HG03439 (cell line): ENCODE measurements at regions not wholly inside any gene's neighbourhood (a gene's known extent, or its start where the extent isn't known, plus 50 kb on each side); places are given as distances from the start of the nearest gene placed in this dataset.

ENCODE experiments used
- ATAC-seq: cut with Tn5 transposase; IDR thresholded peaks from one replicate; pipeline ENCODE4 v1.9.1; 2021; ENCODE audit warnings: mild to moderate bottlenecking, moderate library complexity; ENCODE audit not compliant: unreplicated experiment

GRCh38 chr1:115233598-115233997 lies 104.5 kb downstream of the NGF start:
- ATAC-seq: no peak

GRCh38 chr1:115230281-115230680 lies 107.8 kb downstream of the NGF start:
- no peak for ATAC-seq

DNA sequence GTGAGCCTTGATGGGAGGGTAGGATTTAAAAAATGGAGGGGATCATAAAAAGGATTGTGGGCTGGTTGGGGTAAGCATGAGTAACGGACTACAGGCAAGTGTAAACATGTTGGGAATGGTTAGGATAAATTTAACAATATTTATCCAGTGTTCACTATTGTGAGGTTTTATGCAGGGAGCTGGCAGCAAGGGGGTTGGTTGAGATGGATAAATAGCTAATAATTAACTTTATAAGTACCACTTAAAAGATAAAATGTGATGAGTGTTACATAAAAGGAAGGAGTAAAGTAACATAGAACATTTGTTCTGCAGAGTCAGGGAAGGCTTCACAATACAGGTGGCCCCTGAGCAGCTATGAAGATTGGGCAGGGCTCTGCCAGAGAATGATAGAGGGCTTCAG lies 109.0 kb downstream of the NGF start:
- ATAC-seq: no peak

DNA sequence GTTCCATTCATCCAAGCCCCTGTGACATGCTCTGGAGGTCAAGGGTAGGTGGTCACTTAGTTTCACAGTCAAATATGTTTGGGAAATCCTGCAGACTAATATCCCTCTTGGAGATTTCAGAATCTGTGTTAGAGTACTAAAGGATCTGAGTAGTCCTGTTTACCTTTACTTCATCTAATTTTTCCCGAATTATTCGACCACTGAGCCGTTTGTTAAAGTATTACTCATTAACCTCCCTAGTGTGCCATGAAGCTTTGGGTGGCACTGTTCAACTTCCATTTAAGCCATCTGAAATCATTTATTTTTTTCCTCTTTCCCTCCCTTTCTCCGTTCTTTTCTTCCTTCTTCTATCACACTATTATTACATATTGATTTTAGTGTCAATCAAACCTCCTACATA lies 109.9 kb downstream of the NGF start:
- ATAC-seq: no peak

GRCh38 chr1:115227346-115228082 lies 110.5 kb downstream of the NGF start:
- ATAC-seq: no peak

DNA sequence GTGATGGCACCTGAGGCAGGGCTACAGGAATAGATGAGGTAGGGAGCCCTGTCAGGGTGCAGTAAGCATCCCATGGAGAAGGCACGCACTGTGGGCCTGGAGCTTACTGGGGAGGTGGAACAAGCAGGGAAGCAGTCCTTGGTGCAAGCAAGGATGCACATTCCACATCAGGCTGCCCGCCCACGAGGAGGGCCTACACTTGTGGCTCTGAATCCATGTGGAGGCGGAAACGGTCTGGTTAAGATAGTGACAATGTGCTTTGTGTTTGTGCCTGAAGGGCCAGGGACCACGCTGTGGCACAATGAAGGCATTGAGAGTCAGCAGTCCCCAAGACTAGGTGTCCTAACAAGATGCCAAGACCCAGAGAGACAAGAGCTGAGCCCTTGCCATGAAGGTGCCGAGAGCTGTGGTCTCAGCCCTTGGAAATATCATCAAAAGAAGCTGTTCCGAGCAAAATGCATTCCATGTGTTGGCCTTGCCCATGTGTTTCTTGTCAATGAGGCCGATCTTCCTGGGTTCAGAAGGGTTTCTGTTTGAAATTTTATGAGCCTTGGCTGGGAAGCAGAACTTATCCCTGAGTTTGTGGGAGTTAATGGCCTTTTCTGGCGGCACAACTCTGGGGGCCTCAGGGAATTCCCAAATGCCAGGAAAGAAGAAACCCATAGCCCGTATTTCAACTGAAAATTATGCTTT lies 111.9 kb downstream of the NGF start:
- ATAC-seq: no peak

DNA sequence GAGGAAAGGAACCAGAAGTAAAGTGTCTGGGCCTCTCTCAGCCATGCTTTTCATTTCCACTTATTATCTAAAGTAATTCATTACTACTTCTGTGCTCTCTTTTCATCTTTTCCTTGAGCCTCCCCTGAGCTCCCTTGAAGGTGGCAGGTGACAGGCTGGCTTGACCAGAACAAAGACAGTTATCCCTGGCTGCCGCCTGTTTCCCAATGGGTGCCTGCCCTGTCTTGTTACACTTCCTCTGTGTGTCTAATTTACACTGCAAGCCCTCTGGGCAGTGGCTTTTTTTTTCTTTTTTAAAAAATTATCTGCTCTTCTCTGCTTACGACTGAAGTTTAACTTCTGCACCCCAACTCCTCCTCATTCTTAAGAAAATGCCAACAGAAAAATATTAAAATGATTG lies 113.4 kb downstream of the NGF start:
- ATAC-seq: no peak

DNA sequence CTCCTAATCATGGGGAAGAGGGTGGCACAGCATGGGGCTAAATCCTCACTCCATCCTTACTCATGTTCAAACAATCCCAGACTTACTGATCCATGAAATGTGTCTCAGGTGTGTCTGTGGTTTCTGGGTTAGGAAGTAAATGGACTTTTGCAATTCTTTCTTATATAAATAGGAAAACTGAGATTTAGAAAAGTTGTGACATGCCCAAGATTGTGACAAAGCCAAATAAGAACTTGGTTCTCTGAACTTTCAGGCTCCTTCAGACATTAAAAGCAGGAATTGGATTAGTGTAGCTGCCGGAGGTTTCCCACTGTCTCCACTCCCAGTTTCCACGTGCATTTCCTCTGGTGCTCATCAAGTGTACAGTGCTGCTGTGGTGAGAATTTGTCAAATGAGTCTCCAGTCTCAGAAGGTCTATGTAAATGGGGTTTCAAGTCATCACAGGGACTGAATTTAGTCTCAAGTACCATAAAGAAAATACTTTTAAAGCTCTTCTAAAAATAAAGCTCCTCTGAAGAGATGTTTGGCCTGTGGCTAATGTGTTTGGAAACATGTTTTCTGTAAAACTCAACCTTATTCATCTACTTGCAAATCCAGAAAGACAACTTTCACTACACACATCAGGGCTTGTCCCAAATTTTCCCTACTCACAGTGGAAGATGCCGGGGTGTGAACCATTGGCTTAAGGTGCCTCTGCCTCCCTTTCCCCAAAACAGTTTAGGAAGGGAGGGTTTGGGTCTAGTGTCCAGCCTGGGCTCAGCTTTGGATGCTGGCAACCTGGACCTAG lies 115.2 kb downstream of the NGF start:
- ATAC-seq: no peak

- ATAC-seq: no peak
These were observed 117.4 kb downstream of the NGF start for GRCh38 chr1:115220340-115221270.

GRCh38 chr1:115219927-115220326 lies 118.1 kb downstream of the NGF start:
- ATAC-seq: no peak

DNA sequence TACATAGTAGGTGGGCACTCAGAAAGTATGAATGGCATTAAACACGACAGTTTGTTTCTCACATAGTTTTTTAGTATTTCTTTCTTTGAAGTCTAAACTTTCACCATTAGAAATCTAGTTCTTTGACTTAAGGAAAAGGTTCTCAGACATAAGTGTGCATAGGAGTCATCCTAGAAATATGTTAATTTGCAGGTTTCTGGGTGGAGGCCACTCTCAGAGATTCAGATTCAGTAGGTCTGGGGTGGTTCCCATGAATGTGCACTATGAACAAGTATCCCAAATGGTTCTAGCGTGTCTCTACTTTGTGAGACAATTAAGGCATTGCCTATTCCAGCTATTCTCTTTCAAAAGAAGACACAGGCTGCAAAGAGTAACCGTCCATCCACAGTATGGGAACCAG lies 119.3 kb downstream of the NGF start:
- ATAC-seq: no peak

DNA sequence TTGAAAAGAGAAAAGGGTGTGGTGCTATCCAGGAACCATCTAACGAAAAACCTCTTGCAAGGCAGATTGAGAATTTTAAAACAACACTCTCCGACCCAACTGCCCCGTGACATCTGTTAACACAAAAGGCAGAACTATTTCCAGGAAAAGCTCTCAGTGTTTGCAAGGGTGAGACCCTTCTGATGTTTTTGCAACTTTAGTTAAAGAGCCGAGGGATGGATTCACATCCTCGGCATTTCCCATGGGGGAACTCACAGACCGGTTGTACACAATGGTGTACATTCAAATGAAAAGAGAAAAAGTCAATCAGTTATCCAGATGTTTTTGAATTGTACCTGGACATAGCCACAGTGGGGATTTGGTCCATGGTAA lies 120.0 kb downstream of the NGF start:
- ATAC-seq: no peak

DNA sequence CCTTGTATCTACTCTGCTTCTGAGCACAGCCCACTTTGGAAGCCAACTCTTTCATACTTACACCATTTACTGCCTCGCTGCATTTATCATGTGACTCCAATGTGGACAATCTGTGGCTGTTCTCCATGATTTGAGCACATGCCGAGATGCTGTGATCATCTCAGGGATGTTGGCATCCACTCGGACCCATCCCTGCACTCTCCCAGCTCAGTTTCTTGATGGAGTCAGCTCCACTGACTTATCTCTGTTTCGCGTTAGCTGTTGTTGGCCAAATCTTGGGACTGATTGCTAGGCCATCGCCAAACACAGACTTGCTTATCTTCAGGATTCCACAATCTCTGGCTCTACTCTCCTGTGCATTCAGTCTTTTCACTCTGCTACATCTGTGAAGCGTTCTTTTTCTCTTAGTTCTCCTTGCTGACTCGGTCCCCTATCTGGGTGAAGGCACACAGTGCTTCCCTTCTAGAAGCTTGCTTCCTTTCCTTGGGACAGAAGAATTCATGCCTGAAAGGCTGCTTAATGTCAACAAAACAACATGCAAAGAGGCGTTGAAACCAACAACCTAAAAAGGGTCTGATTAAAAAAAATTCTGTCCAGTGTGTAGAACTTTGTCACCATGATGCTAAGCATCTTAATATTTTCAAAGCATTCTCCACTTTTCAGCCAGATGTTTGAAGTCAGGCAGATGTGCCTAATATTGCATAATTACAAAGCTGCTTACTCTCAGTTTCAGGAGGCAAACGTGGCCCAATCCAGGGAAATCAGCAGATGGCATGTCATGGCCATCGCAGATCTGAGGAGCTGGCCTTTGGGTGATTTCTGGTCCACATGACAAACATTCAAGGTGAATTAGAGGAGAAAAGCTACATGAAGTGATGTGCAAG lies 120.7 kb downstream of the NGF start:
- ATAC-seq: no peak

- ATAC-seq: no peak
These were observed 122.1 kb downstream of the NGF start for GRCh38 chr1:115215703-115216521.

- ATAC-seq: no peak
These were observed 122.9 kb downstream of the NGF start for GRCh38 chr1:115215110-115215509.

DNA sequence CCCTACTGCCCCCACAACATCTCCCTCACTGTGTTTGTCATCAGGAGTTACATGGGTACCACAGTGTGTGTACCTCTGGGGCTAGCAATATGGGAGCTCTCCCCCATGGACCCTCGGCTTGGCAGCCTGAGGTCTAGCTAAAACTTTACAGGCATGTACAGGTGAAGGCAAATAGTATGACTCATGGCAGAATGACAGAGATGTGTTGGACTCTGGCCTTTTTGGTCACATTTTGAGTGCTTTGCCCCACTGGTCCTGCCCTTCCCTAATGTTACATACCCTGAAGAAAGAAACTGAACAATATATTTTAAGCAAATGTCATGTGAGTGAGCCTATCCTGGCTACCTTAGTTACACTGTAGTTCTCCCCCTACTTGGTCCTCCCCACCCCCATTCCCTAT lies 124.0 kb downstream of the NGF start:
- no peak for ATAC-seq

DNA sequence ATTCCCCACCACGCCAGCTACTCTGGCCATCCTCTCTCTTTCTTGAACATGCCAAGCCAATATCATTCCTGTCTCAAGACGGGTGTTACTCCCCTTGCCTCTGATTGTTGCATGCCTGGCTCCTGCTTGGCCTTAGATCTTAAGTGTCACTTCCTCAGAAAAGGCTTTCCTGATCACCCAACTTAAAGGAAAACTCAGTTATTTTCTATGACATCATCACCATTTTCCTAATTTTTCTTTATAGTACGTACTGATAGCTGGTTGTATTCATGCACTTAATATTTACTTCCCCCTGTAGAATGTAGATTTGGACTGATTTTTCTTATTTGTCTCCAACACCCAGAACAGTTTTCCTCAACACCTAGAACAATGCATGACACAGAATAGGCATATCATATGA lies 123.8 kb upstream of the TSPAN2 start:
- no peak for ATAC-seq

DNA sequence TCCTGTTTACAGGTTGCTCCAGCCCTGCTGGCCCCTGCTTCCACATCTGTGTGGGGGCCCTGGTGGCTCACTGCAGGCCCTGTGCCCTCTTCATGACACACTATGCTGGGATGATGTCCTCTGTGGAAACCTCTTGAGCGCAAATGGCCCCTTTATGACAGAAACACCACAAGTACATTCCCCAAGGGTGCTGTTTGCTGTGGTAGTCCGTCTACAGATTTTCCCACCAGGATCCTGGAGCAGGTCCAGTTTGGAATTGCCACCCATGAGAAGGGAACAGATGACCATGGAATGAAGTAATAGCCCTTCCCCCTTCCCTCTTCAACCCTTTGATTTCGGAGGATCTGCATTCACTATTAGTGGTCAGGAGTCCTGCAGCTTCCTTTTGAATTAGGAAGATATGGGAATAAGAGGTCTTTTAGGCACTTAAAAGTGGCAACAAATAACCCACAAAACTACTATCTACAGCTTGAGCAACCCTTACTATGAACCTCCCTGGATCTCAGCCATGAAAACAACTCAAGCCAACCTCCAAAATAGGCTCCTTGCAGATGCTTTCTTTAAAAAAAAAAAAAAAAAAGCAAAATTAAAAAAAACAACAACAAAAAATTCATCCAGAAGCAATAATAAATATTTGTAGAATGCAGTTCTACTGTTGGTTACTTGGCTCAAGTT lies 121.9 kb upstream of the TSPAN2 start:
- no peak for ATAC-seq
